ENCODE measurements at regions not wholly inside any gene's neighbourhood (a gene's known extent, or its start where the extent isn't known, plus 50 kb on each side); places are given as distances from the start of the nearest gene placed in this dataset.

- Histone ChIP-seq H3K4me3 (no peak overlapping the region), H3K27me3 (no peaks in the 10 kb centered on the region), H3K9me3 (replicated peaks in 1 of 3) (peaks cover 0 to 6% (median 0%) of the 10 kb centered on the region in 3 donors), H3K4me1 (replicated peaks in 1 of 2) (no peaks in the 10 kb centered on the region), H3K27ac (no peak overlapping the region), H3K36me3 (replicated peaks in 1 of 2) (no peaks in the 10 kb centered on the region)
- TF ChIP-seq, protein P1, sequence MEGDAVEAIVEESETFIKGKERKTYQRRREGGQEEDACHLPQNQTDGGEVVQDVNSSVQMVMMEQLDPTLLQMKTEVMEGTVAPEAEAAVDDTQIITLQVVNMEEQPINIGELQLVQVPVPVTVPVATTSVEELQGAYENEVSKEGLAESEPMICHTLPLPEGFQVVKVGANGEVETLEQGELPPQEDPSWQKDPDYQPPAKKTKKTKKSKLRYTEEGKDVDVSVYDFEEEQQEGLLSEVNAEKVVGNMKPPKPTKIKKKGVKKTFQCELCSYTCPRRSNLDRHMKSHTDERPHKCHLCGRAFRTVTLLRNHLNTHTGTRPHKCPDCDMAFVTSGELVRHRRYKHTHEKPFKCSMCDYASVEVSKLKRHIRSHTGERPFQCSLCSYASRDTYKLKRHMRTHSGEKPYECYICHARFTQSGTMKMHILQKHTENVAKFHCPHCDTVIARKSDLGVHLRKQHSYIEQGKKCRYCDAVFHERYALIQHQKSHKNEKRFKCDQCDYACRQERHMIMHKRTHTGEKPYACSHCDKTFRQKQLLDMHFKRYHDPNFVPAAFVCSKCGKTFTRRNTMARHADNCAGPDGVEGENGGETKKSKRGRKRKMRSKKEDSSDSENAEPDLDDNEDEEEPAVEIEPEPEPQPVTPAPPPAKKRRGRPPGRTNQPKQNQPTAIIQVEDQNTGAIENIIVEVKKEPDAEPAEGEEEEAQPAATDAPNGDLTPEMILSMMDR (IDR thresholded peaks at IDR 0.05), result no peak
- no peak for TF ChIP-seq POLR2A (IDR thresholded peaks at IDR 0.05)
- DNase-seq, result no peak
- intact Hi-C loops (cut with DNase I), result no loop called here
These were observed 52.1 kb upstream of the IL12A start for GRCh38 chr3:159936541-159936940.

GRCh38 chr3:159937561-159938166, 51.0 kb upstream of the IL12A start:
- Histone ChIP-seq H3K4me1 (replicated peaks in 1 of 2) (no peaks in the 10 kb centered on the region), H3K4me3 (no peak overlapping the region), H3K9me3 (replicated peaks in 1 of 3) (peaks cover 0 to 6% (median 0%) of the 10 kb centered on the region in 3 donors), H3K36me3 (replicated peaks in 1 of 2) (no peaks in the 10 kb centered on the region), H3K27ac (no peak overlapping the region), H3K27me3 (no peaks in the 10 kb centered on the region)
- intact Hi-C loops (cut with DNase I), result no loop called here
- no peak for DNase-seq
- TF ChIP-seq, protein P1 (IDR thresholded peaks at IDR 0.05), result no peak
- TF ChIP-seq POLR2A (IDR thresholded peaks at IDR 0.05), result no peak
- 61 to 83% (median 74%) methylated on average over 4 of the region's 4 CpGs for WGBS, 4 donors

- no peak for DNase-seq
- no peaks in the 10 kb centered on the region for H3K36me3 ChIP-seq (replicated peaks in 1 of 2)
- H3K27me3 ChIP-seq, result no peaks in the 10 kb centered on the region
- H3K9me3 ChIP-seq (replicated peaks in 1 of 3), result peaks cover 0 to 6% (median 0%) of the 10 kb centered on the region in 3 donors
- TF ChIP-seq, protein P1 (IDR thresholded peaks at IDR 0.05), result no peak
- no peak for TF ChIP-seq POLR2A (IDR thresholded peaks at IDR 0.05)
- no peak overlapping the region for H3K4me3 ChIP-seq
- no peaks in the 10 kb centered on the region for H3K4me1 ChIP-seq (replicated peaks in 1 of 2)
- intact Hi-C loops (cut with DNase I), result no loop called here
- no peak overlapping the region for H3K27ac ChIP-seq
- 69 to 81% (median 70%) methylated on average over 2 of the region's 2 CpGs for WGBS, 4 donors
These were observed 49.9 kb upstream of the IL12A start for GRCh38 chr3:159938714-159939113.

Small RNAs in the stretch of these regions (microRNA-seq; reads per million reads assigned to microRNA genes)
- 0 reads per million in 3 donors for gene MIR3919

Small RNAs in the stretch of these regions (small RNA-seq; reads per million reads assigned to genes)
- gene MIR3919 (0 reads per million in 2 donors), gene RNU2-31P (0 reads per million in 2 donors)

Data from adrenal gland (tissue), 9 donors.